Astrocyte (in vitro differentiated cells and primary cell): ENCODE measurements at regions not wholly inside any gene's neighbourhood (a gene's known extent, or its start where the extent isn't known, plus 50 kb on each side); places are given as distances from the start of the nearest gene placed in this dataset.
A peak's percentile ranks its signal among the peaks of the same experiment; 100 is the strongest.

ENCODE experiments used
- DNase-seq: peaks from one replicate; pipeline ENCODE4 v3.0.0-alpha.2; 2010; ENCODE audit warnings: low read depth
- FAIRE-seq: peaks from 2 replicates; lab custom pipeline; 2011; peaks lifted over from hg19 to GRCh38; lab: Jason Lieb, UNC
- H2AFZ ChIP-seq: 2 replicates; pipeline ENCODE4 v1.6.0; 2012; ENCODE audit warnings: low read depth, low read length, inconsistent platforms
- H3K27ac ChIP-seq: 2 replicates; pipeline ENCODE4 v1.5.1; 2011; ENCODE audit warnings: low read depth, low read length, inconsistent platforms
- H3K27me3 ChIP-seq: 2 replicates; pipeline ENCODE4 v1.6.0; 2011; ENCODE audit warnings: low read length, inconsistent platforms; ENCODE audit not compliant: insufficient read depth
- H3K36me3 ChIP-seq: 2 replicates; pipeline ENCODE4 v1.5.1; 2011; ENCODE audit warnings: low read length, inconsistent platforms; ENCODE audit not compliant: insufficient read depth
- H3K4me1 ChIP-seq: 2 replicates; pipeline ENCODE4 v1.5.1; 2011; ENCODE audit warnings: low read length, inconsistent platforms; ENCODE audit not compliant: insufficient read depth
- H3K4me2 ChIP-seq: 2 replicates; pipeline ENCODE4 v1.6.0; 2012; ENCODE audit warnings: low read length, inconsistent platforms
- H3K4me3 ChIP-seq: 2 replicates; pipeline ENCODE4 v1.5.1; 2011; ENCODE audit warnings: low read depth, mild to moderate bottlenecking, low read length, inconsistent platforms; ENCODE audit not compliant: insufficient read depth
- H3K79me2 ChIP-seq: 2 replicates; pipeline ENCODE4 v1.6.0; 2012; ENCODE audit warnings: mild to moderate bottlenecking, low read length, inconsistent platforms; ENCODE audit not compliant: insufficient read depth
- H3K9ac ChIP-seq: 2 replicates; pipeline ENCODE4 v1.6.0; 2012; ENCODE audit warnings: mild to moderate bottlenecking, low read length, inconsistent platforms
- H3K9me3 ChIP-seq: 2 replicates; pipeline ENCODE4 v1.5.1; 2012; ENCODE audit warnings: low read depth, mild to moderate bottlenecking, low read length, inconsistent platforms; ENCODE audit not compliant: insufficient read depth
- H4K20me1 ChIP-seq: 2 replicates; pipeline ENCODE4 v1.6.0; 2012; ENCODE audit warnings: low read length, inconsistent platforms; ENCODE audit not compliant: insufficient read depth
- H3K27ac Mint-ChIP-seq: one replicate; pipeline ENCODE4 v1.8.0; 2021; ENCODE audit warnings: mild to moderate bottlenecking, mixed read lengths; ENCODE audit not compliant: unreplicated experiment
- H3K27me3 Mint-ChIP-seq: one replicate; pipeline ENCODE4 v1.8.0; 2021; ENCODE audit warnings: low read depth, mixed read lengths; ENCODE audit not compliant: unreplicated experiment
- H3K36me3 Mint-ChIP-seq: one replicate; pipeline ENCODE4 v1.8.0; 2021; ENCODE audit warnings: low read depth, mixed read lengths; ENCODE audit not compliant: unreplicated experiment
- H3K4me1 Mint-ChIP-seq: one replicate; pipeline ENCODE4 v1.8.0; 2021; ENCODE audit warnings: low read depth, mixed read lengths; ENCODE audit not compliant: unreplicated experiment
- H3K4me3 Mint-ChIP-seq: one replicate; pipeline ENCODE4 v1.8.0; 2021; ENCODE audit warnings: mild to moderate bottlenecking, moderate library complexity, mixed read lengths; ENCODE audit not compliant: unreplicated experiment
- H3K9me3 Mint-ChIP-seq: one replicate; pipeline ENCODE4 v1.8.0; 2021; ENCODE audit warnings: mild to moderate bottlenecking, mixed read lengths; ENCODE audit not compliant: unreplicated experiment
- EZH2 ChIP-seq: IDR thresholded peaks from 2 replicates; pipeline ENCODE4 v1.6.1; 2012; ENCODE audit warnings: mild to moderate bottlenecking, low read length, inconsistent platforms; ENCODE audit not compliant: insufficient read depth
- TF ChIP-seq, protein P1 (sequence below): IDR thresholded peaks from 2 replicates; pipeline ENCODE4 v1.5.1; 2011; ENCODE audit warnings: low read depth, mild to moderate bottlenecking, inconsistent platforms, low read length, moderate library complexity; ENCODE audit not compliant: insufficient read depth

DNA sequence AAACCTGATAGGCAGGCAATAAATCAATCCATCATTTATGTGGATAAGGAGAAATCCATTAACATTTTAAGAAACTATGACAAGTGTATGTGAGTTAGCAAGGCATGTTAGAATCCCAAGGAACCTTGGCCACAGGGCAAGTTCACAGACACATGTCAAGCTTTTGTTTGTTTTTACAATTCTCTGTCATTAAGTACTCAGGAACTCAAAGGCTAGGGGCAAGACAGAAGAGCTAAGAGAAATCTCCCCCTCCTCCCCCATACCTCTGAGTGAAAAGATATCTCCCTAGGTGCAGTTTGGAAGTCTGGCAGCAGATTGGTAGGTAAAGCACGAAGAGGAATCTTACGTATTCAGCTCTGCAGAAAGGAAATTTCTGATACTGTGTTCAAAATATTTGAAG is 348.1 kb downstream of the IRS1 start:
- Histone ChIP-seq H3K9me3 (peaks cover 11% of the 10 kb centered on the region), H4K20me1 (no peaks in the 10 kb centered on the region), H3K79me2 (no peaks in the 10 kb centered on the region), H3K4me1 (peaks cover 15% of the 10 kb centered on the region), H3K27me3 (no peaks in the 10 kb centered on the region), H3K4me3 (no peak overlapping the region), H2AFZ (no peak overlapping the region), H3K9ac (no peak overlapping the region), H3K4me2 (no peak overlapping the region), H3K36me3 (no peaks in the 10 kb centered on the region), H3K27ac (no peak overlapping the region)
- Mint-ChIP-seq H3K9me3 (peaks cover 15% of the 10 kb centered on the region), H3K36me3 (no peaks in the 10 kb centered on the region), H3K27me3 (no peaks in the 10 kb centered on the region), H3K27ac (no peak overlapping the region), H3K4me3 (no peak overlapping the region), H3K4me1 (peaks cover 26% of the 10 kb centered on the region)
- no peak for FAIRE-seq
- no peak for DNase-seq
- TF ChIP-seq EZH2 = no peak
- TF ChIP-seq, protein P1, sequence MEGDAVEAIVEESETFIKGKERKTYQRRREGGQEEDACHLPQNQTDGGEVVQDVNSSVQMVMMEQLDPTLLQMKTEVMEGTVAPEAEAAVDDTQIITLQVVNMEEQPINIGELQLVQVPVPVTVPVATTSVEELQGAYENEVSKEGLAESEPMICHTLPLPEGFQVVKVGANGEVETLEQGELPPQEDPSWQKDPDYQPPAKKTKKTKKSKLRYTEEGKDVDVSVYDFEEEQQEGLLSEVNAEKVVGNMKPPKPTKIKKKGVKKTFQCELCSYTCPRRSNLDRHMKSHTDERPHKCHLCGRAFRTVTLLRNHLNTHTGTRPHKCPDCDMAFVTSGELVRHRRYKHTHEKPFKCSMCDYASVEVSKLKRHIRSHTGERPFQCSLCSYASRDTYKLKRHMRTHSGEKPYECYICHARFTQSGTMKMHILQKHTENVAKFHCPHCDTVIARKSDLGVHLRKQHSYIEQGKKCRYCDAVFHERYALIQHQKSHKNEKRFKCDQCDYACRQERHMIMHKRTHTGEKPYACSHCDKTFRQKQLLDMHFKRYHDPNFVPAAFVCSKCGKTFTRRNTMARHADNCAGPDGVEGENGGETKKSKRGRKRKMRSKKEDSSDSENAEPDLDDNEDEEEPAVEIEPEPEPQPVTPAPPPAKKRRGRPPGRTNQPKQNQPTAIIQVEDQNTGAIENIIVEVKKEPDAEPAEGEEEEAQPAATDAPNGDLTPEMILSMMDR = no peak

GRCh38 chr2:226450141-226450540 is 349.5 kb downstream of the IRS1 start:
- H3K4me3 ChIP-seq = no peak overlapping the region
- no peaks in the 10 kb centered on the region for H3K36me3 ChIP-seq
- H3K27ac ChIP-seq = no peak overlapping the region
- peaks cover 7% of the 10 kb centered on the region for H3K9me3 Mint-ChIP-seq
- H3K36me3 Mint-ChIP-seq = no peaks in the 10 kb centered on the region
- TF ChIP-seq, protein P1 = no peak
- TF ChIP-seq EZH2 = no peak
- no peaks in the 10 kb centered on the region for H3K27me3 Mint-ChIP-seq
- H3K27me3 ChIP-seq = no peaks in the 10 kb centered on the region
- H3K27ac Mint-ChIP-seq = peak overlapping the region; percentile 1
- H3K4me1 ChIP-seq = peaks cover 20% of the 10 kb centered on the region
- H3K4me3 Mint-ChIP-seq = no peak overlapping the region
- H4K20me1 ChIP-seq = no peaks in the 10 kb centered on the region
- H3K9me3 ChIP-seq = peaks cover 11% of the 10 kb centered on the region
- no peak overlapping the region for H3K4me2 ChIP-seq
- H2AFZ ChIP-seq = no peak overlapping the region
- H3K4me1 Mint-ChIP-seq = peaks cover 27% of the 10 kb centered on the region
- peak; percentile 72 for DNase-seq
- FAIRE-seq = no peak
- H3K79me2 ChIP-seq = no peaks in the 10 kb centered on the region
- H3K9ac ChIP-seq = no peak overlapping the region

DNA sequence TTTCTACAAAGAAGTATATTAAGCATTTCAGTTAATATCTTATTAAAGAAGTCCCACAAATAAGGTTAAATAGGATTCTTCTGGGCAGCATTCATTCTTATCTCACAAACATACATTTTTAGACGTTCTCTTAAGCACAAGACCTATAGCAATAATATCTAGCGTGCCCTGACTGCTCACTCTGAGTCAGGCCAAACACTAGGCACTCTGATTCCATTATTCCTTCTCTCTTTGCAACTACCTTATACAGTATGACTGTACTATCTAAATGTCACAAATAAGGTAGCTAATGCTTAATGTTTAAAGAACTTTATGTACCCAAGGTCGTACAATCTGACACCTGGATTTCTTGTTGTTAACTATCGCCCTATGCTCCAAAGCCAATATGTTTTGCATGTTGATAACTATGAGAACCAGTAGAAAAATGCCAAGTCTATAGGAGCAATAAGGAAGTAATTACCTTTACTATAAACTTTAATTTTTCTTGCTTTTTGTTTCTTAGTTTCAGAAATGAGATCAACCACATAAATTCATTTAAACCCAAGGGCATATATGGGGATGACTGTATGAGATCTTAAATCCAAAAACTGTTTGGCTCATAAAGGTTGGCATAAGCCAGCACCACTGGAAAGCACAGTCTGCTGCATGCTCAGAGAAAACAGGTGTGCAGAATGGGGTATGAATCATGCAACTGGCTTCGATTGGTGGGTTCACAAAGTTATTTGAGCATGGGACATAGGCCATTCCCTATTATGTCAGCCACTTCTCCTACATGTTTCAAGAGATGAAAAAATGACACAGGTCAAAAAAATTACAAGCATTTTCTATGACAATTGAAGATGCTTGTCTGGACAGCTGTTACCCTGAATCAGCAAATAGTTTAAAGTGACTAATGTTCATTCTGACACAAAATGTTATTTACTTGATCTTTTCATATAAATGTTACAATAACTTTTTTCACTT is 352.0 kb downstream of the IRS1 start:
- Histone ChIP-seq H3K36me3 (no peaks in the 10 kb centered on the region), H3K27ac (no peak overlapping the region), H3K9ac (no peak overlapping the region), H2AFZ (no peak overlapping the region), H4K20me1 (no peaks in the 10 kb centered on the region), H3K4me2 (no peak overlapping the region), H3K4me1 (peaks cover 20% of the 10 kb centered on the region), H3K4me3 (no peak overlapping the region), H3K9me3 (no peaks in the 10 kb centered on the region), H3K79me2 (no peaks in the 10 kb centered on the region), H3K27me3 (no peaks in the 10 kb centered on the region)
- peaks cover 1% of the 10 kb centered on the region for H3K9me3 Mint-ChIP-seq
- peaks cover 31% of the 10 kb centered on the region for H3K4me1 Mint-ChIP-seq
- peak overlapping the region; percentile 27 for H3K27ac Mint-ChIP-seq
- no peak for TF ChIP-seq EZH2
- TF ChIP-seq, protein P1 = no peak
- H3K36me3 Mint-ChIP-seq = no peaks in the 10 kb centered on the region
- FAIRE-seq = peak; percentile 67
- DNase-seq = peak; percentile 77
- no peak overlapping the region for H3K4me3 Mint-ChIP-seq
- no peaks in the 10 kb centered on the region for H3K27me3 Mint-ChIP-seq
